ENCODE measurements at regions not wholly inside any gene's neighbourhood (a gene's known extent, or its start where the extent isn't known, plus 50 kb on each side); places are given as distances from the start of the nearest gene placed in this dataset.

- TF ChIP-seq CTCF (IDR thresholded peaks at IDR 0.05) (no peak), POLR2A (IDR thresholded peaks at IDR 0.05) (no peak)
Measured at GRCh38 chr13:54802226-54802625, 1773.6 kb downstream of the OLFM4 start.

Data from heart left ventricle (tissue), 13 donors.